Upper lobe of left lung (tissue), 4 donors: ENCODE measurements at regions not wholly inside any gene's neighbourhood (a gene's known extent, or its start where the extent isn't known, plus 50 kb on each side); places are given as distances from the start of the nearest gene placed in this dataset.

Experiments used
- EP300 ChIP-seq, 4 donors: sonication (generic); formaldehyde crosslinking; IDR thresholded peaks; one replicate each; pipeline ENCODE4 v1.5.1; 2017; ENCODE audit warnings: antibody characterized with exemption in 4 of 4, control low read depth in 2 of 4
- TF ChIP-seq, protein P1 (sequence below), 6 experiments: fragments of 450-650 bp in 4 of 6; fragments of 200-600 bp in 2 of 6; sonication (generic) in 2 of 6; IDR thresholded peaks; one replicate each; pipeline ENCODE4 v1.5.1; 2016 to 2019; ENCODE audit warnings: antibody characterized with exemption in 6 of 6

GRCh38 chr5:116970318-116970717, 395.7 kb upstream of the SEMA6A start:
- TF ChIP-seq, protein P1, sequence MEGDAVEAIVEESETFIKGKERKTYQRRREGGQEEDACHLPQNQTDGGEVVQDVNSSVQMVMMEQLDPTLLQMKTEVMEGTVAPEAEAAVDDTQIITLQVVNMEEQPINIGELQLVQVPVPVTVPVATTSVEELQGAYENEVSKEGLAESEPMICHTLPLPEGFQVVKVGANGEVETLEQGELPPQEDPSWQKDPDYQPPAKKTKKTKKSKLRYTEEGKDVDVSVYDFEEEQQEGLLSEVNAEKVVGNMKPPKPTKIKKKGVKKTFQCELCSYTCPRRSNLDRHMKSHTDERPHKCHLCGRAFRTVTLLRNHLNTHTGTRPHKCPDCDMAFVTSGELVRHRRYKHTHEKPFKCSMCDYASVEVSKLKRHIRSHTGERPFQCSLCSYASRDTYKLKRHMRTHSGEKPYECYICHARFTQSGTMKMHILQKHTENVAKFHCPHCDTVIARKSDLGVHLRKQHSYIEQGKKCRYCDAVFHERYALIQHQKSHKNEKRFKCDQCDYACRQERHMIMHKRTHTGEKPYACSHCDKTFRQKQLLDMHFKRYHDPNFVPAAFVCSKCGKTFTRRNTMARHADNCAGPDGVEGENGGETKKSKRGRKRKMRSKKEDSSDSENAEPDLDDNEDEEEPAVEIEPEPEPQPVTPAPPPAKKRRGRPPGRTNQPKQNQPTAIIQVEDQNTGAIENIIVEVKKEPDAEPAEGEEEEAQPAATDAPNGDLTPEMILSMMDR (IDR thresholded peaks at IDR 0.05): no peak
- no peak for TF ChIP-seq EP300 (IDR thresholded peaks at IDR 0.05)
